MG63 (cell line): ENCODE measurements at regions not wholly inside any gene's neighbourhood (a gene's known extent, or its start where the extent isn't known, plus 50 kb on each side); places are given as distances from the start of the nearest gene placed in this dataset.

Source experiments
- DNase-seq: peaks from one replicate; pipeline ENCODE4 v3.0.0-alpha.2; 2020
- H3K27me3 ChIP-seq: fragments of 250-450 bp; sonication (Bioruptor Pico); 2 replicates; pipeline ENCODE4 v1.5.1; 2020; ENCODE audit warnings: mild to moderate bottlenecking, moderate library complexity
- H3K36me3 ChIP-seq: fragments of 250-450 bp; sonication (Bioruptor Pico); 2 replicates; pipeline ENCODE4 v1.5.1; 2020; ENCODE audit warnings: mild to moderate bottlenecking, moderate library complexity
- H3K4me3 ChIP-seq: fragments of 250-450 bp; sonication (Bioruptor Pico); 2 replicates; pipeline ENCODE4 v1.5.1; 2020; ENCODE audit warnings: mild to moderate bottlenecking, moderate library complexity
- H3K9me3 ChIP-seq: fragments of 250-450 bp; sonication (Bioruptor Pico); 2 replicates; pipeline ENCODE4 v1.5.1; 2020; ENCODE audit warnings: mild to moderate bottlenecking, moderate library complexity

- no peak for DNase-seq
- H3K27me3 ChIP-seq = no peaks in the 10 kb centered on the region
- H3K36me3 ChIP-seq = peaks cover 26% of the 10 kb centered on the region
- H3K4me3 ChIP-seq = no peak overlapping the region
- H3K9me3 ChIP-seq = no peaks in the 10 kb centered on the region
These were observed 141.8 kb downstream of the RPL22L1 start for GRCh38 chr3:170728181-170728580.

DNA sequence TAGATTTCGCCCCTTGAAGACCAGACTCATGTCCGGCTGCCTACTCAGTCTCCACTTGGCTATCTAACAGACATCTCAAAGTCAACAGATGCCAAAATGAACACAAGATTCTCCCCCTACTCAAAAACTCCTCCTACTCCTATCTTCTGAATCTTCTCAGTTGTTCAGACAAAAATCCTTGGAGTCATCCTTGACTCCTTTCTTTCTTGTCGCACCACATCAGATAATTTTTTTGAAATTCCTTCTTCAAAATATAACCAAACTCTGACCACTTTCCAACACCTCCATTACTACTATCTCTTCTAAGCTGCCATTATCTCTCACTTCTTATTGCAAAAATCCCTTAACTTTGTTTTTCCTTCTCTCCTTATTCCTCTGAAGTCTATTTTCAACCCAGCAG is 141.9 kb upstream of the SLC7A14 start:
- Histone ChIP-seq H3K4me3 (no peak overlapping the region), H3K9me3 (no peaks in the 10 kb centered on the region), H3K27me3 (no peaks in the 10 kb centered on the region), H3K36me3 (peaks cover 26% of the 10 kb centered on the region)
- DNase-seq = no peak

DNA sequence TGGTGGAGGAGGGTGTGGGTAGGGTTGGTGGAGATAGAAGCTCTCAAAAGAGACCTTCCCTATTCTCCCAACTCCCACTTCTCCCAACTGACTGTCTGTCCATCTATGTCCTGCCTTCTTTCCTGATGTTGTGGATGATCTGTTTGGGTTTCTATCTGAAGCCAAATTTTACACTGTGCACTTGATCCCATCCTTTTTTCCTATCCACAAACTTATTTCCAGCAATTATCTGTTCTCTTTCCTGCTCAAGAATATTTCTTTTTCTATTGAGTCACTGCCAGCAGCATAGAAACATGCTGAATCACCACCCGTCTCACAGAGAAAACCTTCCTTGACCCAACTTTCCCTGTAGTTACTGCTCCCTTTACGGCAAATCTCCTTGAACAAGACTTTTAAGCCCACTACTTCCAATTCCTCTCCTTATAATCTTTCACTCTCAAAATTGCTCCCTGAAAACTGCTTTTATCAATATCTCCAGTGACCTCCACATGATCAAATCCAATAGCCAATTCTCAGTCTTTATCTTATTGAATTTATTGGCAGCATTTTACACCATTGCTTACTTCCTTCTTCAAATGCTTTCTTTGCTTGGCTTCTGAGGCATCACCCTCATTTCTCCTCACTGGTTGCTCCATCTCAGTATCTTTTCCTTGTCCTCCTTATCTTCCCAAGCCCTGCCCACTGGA is 141.2 kb upstream of the SLC7A14 start:
- peak; percentile 54 for DNase-seq
- Histone ChIP-seq H3K27me3 (no peaks in the 10 kb centered on the region), H3K9me3 (no peaks in the 10 kb centered on the region), H3K36me3 (peaks cover 25% of the 10 kb centered on the region), H3K4me3 (no peak overlapping the region)

DNA sequence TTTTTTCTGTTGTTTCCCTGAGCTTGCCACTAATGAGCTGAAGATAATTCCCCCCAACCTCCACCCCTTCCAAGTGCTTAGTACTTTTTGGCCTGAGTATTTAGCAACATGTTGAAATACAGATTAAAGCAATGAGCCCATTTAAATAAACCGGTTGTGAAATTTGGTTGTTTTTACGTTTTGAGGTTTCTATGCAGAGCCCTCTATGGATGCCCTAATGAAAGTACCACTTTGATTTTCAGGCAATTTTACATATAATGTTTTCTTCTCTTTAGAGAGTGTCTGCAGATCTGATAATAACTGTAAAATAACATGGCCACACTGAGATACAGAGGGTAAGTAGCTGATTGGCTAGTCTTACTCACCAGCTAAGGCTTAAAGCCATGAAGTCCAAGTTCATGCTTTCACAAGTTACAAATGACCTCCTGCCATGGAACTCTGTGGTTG is 139.4 kb upstream of the SLC7A14 start:
- no peak for DNase-seq
- no peaks in the 10 kb centered on the region for H3K9me3 ChIP-seq

DNA sequence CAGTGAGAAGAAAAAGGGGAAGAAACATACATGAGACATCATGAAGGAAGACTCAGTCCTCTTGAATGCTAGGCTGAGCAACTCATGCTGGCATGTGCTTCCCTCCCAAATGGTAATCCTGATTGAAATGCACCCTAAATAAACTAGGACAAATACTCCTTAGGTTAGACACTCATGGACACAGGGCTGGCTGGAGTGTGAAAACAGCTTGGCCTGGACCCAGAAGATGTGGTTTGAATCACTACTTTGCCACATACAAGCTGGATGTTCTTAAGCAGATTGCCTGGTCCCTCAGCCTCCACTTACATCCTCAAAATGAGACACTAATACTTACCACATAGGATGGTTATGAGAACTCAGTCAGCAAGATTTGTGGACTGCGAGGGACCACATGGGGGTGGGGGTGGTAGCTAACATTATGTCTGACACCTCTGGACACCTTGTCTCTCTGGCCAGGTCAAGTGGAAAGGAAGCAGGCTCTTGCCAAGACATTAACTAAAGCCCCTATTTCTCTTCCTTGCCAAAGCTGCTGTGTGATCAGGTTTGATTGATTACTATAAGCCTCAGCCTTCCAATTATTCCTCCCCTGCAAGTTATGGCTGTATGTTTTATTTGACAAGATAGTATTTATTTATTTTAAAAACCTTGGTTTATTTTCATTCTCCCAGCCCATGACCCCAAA is 138.9 kb upstream of the SLC7A14 start:
- Histone ChIP-seq H3K4me3 (no peak overlapping the region), H3K36me3 (peaks cover 8% of the 10 kb centered on the region; the same call in 1 of the 2 replicates), H3K27me3 (no peaks in the 10 kb centered on the region), H3K9me3 (no peaks in the 10 kb centered on the region)
- DNase-seq = peak; percentile 92

More for the DNA sequence above, 139.4 kb upstream of the SLC7A14 start:
- no peaks in the 10 kb centered on the region for H3K27me3 ChIP-seq
- peaks cover 10% of the 10 kb centered on the region; the same call in 1 of the 2 replicates for H3K36me3 ChIP-seq
- H3K4me3 ChIP-seq = no peak overlapping the region

DNA sequence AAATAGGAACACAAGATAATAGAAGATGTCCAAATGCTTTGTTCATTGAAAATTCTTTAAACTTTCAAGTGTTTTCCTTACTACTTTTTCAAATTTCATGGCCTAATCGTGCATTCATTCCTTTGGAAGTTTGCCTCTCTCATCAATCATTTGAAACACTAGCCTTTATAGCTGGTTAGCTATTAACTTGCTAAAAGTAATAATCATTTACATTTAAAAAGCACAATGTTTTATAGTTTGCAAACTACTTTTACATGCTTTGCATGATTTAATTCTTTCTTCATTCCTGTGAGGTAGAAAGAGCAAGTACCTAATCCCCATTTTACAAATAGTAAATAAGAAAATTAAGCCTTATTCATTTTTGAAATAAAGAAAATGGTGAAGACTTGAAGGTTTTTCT is 137.4 kb upstream of the SLC7A14 start:
- Histone ChIP-seq H3K9me3 (peaks cover 3% of the 10 kb centered on the region; the same call in 1 of the 2 replicates), H3K27me3 (no peaks in the 10 kb centered on the region), H3K36me3 (peaks cover 9% of the 10 kb centered on the region), H3K4me3 (no peak overlapping the region)
- DNase-seq = no peak

DNA sequence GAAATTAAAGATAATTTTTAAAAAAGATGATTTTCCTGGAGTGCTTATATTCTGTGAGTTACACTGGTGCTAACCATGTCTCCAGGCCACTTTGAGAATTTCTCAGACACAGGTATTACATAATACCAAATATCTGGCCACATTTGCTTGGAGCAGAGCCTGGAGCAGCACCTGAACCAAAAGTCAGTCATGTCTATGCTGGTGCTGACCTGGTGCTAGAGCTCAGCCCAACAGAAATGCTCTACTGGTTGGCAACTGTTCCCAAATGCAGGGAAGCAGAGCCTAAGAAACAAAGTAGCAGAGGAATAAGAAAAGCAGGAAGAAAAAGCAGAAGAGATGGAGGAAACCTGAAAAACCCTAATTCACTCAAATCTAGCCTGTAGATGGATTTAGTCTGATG is 135.7 kb upstream of the SLC7A14 start:
- no peak for DNase-seq
- peaks cover 12% of the 10 kb centered on the region for H3K36me3 ChIP-seq
- no peak overlapping the region for H3K4me3 ChIP-seq
- H3K27me3 ChIP-seq = no peaks in the 10 kb centered on the region
- H3K9me3 ChIP-seq = peaks cover 3% of the 10 kb centered on the region; the same call in 1 of the 2 replicates

- DNase-seq = no peak
- Histone ChIP-seq H3K9me3 (peaks cover 7% of the 10 kb centered on the region; the same call in 1 of the 2 replicates), H3K4me3 (no peak overlapping the region), H3K27me3 (no peaks in the 10 kb centered on the region), H3K36me3 (peaks cover 27% of the 10 kb centered on the region)
These were observed 133.4 kb upstream of the SLC7A14 start for GRCh38 chr3:170719300-170719699.

DNA sequence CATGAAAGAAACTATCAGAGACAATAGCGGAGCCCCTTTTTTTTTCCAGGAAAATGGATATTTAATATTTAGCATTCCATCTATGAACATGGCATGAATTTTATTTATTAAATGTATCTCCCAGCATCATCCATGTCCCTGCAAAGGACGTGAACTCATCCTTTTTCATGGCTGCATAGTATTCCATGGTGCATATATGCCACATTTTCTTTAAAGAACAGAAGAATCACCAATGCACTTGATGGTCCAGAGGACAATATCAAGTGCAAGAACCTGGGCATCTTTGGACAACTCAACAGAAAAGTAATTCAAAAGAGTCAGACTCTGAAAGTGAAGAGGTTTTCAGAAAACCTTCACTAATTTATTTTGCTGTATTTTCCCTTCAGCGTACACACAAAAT is 133.0 kb upstream of the SLC7A14 start:
- Histone ChIP-seq H3K4me3 (no peak overlapping the region), H3K9me3 (peaks cover 7% of the 10 kb centered on the region; the same call in 1 of the 2 replicates), H3K27me3 (no peaks in the 10 kb centered on the region), H3K36me3 (peaks cover 27% of the 10 kb centered on the region)
- DNase-seq = no peak

- no peaks in the 10 kb centered on the region for H3K27me3 ChIP-seq
- DNase-seq = peak; percentile 80
- peaks cover 7% of the 10 kb centered on the region; the same call in 1 of the 2 replicates for H3K9me3 ChIP-seq
- peaks cover 38% of the 10 kb centered on the region for H3K36me3 ChIP-seq
- H3K4me3 ChIP-seq = no peak overlapping the region
These were observed 131.8 kb upstream of the SLC7A14 start for GRCh38 chr3:170717410-170718402.

DNA sequence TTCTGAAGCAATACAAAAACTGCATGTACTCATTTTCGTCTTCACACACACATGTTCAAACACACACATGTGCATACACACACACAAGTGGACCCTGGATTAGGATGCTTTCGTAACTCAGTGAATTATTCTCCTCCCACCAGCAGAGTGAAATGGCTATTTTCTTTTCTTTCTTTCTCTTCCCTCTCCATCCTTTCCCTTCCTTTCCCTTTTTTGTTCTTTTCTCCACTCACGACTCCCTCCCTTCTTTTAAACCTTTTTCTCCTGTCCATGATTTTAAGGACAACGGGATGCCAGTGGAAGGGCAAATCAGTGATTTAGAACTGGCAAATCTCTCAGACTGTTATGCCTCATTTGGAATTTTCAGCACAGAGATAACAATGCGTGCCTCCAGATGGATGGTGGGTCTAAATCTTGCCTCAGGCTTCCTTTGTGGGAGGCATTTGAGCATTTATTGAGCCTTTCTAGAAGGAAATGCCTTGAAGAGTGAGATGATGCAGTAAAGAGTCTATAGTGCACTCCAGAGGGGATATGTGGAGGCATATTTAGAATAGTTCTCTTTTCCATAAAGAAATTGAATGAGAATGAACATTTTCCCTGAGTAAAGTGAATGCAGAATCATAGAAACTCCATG is 130.4 kb upstream of the SLC7A14 start:
- no peaks in the 10 kb centered on the region for H3K27me3 ChIP-seq
- H3K9me3 ChIP-seq = peaks cover 7% of the 10 kb centered on the region
- DNase-seq = no peak
- H3K36me3 ChIP-seq = peaks cover 48% of the 10 kb centered on the region
- H3K4me3 ChIP-seq = no peak overlapping the region

DNA sequence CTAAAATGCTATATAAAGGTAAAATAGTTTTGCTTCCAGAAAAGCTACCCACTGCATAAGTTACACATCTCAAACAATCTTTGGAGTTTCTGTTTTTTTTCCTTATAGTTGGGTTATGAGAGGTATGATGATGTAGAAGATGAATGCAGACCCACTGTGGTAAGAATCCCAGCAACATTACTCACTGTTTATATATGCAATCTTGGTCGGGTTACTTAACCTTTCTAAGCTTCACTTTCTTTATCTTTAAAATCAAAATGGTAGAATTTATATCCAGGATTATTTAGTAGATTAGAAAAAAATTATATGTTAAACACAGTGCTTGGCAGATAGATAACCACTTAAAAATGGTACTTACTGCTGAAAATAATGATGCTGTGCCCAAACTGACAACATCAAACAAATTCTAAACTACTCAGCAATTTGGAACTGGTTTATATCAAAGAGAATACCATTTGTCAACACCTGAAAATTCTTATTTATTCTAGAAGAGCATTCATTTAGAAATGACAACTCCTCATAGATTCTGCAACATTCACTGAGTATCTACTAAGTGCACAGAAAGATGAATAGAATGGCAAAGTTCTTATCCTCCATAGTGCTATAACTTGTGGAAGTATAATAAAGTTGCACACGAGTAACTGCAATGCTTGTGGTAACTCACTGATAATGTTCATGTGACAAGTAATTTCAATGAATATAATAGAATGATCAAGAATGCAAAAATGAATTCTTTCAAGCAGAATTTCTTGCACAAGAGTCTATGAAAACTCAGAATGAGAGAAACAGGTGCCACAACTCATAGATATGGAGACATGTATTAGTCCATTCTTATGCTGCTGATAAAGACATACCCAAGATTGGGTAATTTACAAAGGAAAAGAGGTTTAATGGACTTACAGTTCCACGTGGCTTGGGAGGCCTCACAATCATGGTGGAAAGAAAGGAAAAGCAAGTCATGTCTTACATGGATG is 129.0 kb upstream of the SLC7A14 start:
- no peak for DNase-seq
- H3K4me3 ChIP-seq = no peak overlapping the region
- H3K36me3 ChIP-seq = peaks cover 63% of the 10 kb centered on the region
- no peaks in the 10 kb centered on the region for H3K27me3 ChIP-seq
- peaks cover 18% of the 10 kb centered on the region for H3K9me3 ChIP-seq

DNA sequence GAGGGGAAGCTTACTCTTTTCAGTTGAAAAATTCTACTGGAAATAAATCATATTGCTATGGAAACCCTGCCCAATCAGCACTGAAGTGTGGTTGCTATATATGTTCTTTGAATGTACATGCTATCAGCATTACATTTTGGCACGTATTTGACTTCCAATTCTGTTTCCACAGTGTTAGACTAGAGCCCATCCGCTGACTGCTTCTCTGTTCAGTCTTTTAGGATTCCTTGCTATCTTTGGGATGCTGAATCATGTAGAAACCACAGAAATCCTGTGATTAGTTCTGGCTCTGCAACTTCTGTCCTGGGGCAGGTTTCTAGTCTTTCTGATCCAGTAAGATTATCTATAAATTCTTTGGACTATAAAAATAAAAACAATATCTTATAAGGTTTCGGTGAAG is 128.2 kb upstream of the SLC7A14 start:
- no peak overlapping the region for H3K4me3 ChIP-seq
- peak; percentile 24 for DNase-seq
- H3K27me3 ChIP-seq = no peaks in the 10 kb centered on the region
- H3K9me3 ChIP-seq = peaks cover 25% of the 10 kb centered on the region
- peaks cover 64% of the 10 kb centered on the region for H3K36me3 ChIP-seq

GRCh38 chr3:170713653-170714052 is 127.8 kb upstream of the SLC7A14 start:
- peaks cover 60% of the 10 kb centered on the region for H3K36me3 ChIP-seq
- no peaks in the 10 kb centered on the region for H3K27me3 ChIP-seq
- H3K4me3 ChIP-seq = no peak overlapping the region
- peaks cover 22% of the 10 kb centered on the region for H3K9me3 ChIP-seq
- DNase-seq = no peak

DNA sequence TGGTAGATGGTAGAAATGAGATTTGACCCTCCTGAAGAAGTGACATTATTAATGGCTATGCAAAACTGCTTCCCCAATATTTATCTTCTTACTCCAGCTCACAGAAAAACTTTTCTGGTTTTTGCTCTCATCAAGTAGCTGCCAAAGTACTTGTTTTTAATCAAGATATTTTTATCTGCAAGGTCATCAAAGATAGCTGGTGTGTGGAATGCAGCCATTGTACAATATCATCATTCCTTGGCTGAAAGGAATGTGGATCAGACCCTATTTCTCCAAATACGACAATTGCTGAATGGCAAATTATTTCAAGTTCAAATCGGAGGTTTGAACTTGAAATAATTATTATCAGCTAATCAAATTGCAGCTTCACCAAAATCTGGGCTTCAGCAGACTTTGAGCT is 126.9 kb upstream of the SLC7A14 start:
- H3K27me3 ChIP-seq = no peaks in the 10 kb centered on the region
- no peak overlapping the region for H3K4me3 ChIP-seq
- H3K36me3 ChIP-seq = peaks cover 61% of the 10 kb centered on the region
- DNase-seq = no peak
- peaks cover 22% of the 10 kb centered on the region for H3K9me3 ChIP-seq
